AG09309 (cell line): ENCODE measurements at regions not wholly inside any gene's neighbourhood (a gene's known extent, or its start where the extent isn't known, plus 50 kb on each side); places are given as distances from the start of the nearest gene placed in this dataset.
"Not testable (repeated sequence)": the region's sequence is repeated elsewhere in the genome, so short reads cannot be mapped to it uniquely, and the experiment has no call there.

ENCODE experiments used
- DNase-seq: peaks from one replicate; pipeline ENCODE4 v3.0.0-alpha.2; 2010; ENCODE audit warnings: low read depth
- H3K4me3 ChIP-seq: 2 replicates; pipeline ENCODE4 v1.5.1; 2011; ENCODE audit warnings: mild to moderate bottlenecking, low read depth, low read length, moderate library complexity; ENCODE audit not compliant: control insufficient read depth
- CTCF ChIP-seq: IDR thresholded peaks from 2 replicates; pipeline ENCODE4 v1.5.1; 2011; ENCODE audit warnings: mild to moderate bottlenecking, low read depth, low read length, inconsistent platforms; ENCODE audit not compliant: insufficient read depth, control insufficient read depth; ENCODE audit errors: missing control alignments

- no peak for DNase-seq
These were observed 68.8 kb upstream of the RGS1 start for GRCh38 chr1:192506741-192507155.

GRCh38 chr1:192512426-192513162 lies 63.0 kb upstream of the RGS1 start:
- DNase-seq, result no peak
- no peak overlapping the region for H3K4me3 ChIP-seq
- no peak for TF ChIP-seq CTCF

More at GRCh38 chr1:192506741-192507155, 68.8 kb upstream of the RGS1 start:
- no peak overlapping the region for H3K4me3 ChIP-seq
- TF ChIP-seq CTCF, result peak; percentile 51

GRCh38 chr1:192513196-192513595 lies 62.4 kb upstream of the RGS1 start:
- TF ChIP-seq CTCF, result no peak
- no peak for DNase-seq
- H3K4me3 ChIP-seq, result no peak overlapping the region

- H3K4me3 ChIP-seq, result no peak overlapping the region
- TF ChIP-seq CTCF, result no peak
- DNase-seq, result no peak
These were observed 61.9 kb upstream of the RGS1 start for GRCh38 chr1:192513697-192514096.

- DNase-seq, result peak; percentile 46
- no peak for TF ChIP-seq CTCF
- no peak overlapping the region for H3K4me3 ChIP-seq
These were observed 58.7 kb upstream of the RGS1 start for GRCh38 chr1:192516776-192517297.

GRCh38 chr1:192517716-192518355 lies 57.7 kb upstream of the RGS1 start:
- DNase-seq, H3K4me3 ChIP-seq: not testable (repeated sequence)

- TF ChIP-seq CTCF, result no peak
- no peak overlapping the region for H3K4me3 ChIP-seq
- no peak for DNase-seq
These were observed 56.9 kb upstream of the RGS1 start for GRCh38 chr1:192518700-192519099.
